HG03442 (cell line): ENCODE measurements at regions not wholly inside any gene's neighbourhood (a gene's known extent, or its start where the extent isn't known, plus 50 kb on each side); places are given as distances from the start of the nearest gene placed in this dataset.
"Not testable (repeated sequence)": the region's sequence is repeated elsewhere in the genome, so short reads cannot be mapped to it uniquely, and the experiment has no call there.

ENCODE experiments used
- ATAC-seq: cut with Tn5 transposase; IDR thresholded peaks from one replicate; pipeline ENCODE4 v1.9.1; 2021; ENCODE audit warnings: mild to moderate bottlenecking, moderate library complexity; ENCODE audit not compliant: unreplicated experiment

DNA sequence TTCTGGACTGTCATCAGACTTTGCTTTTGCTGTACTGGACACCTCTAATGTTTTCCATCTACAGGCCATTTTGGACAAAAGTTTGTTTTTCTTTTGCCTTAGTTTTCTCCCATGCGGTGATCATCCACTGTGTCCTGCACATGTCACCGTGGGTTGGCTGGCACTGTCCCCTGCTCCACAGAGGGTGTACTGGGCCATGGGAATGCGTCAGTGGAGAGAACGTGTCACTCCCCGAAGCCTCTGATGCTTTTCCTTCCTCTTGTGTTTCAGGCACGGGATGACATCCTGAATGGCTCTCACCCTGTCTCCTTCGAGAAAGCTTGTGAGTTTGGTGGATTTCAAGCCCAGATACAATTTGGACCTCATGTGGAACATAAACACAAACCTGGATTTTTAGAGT, 385.0 kb upstream of the TPM1 start:
- not testable (repeated sequence) for ATAC-seq

DNA sequence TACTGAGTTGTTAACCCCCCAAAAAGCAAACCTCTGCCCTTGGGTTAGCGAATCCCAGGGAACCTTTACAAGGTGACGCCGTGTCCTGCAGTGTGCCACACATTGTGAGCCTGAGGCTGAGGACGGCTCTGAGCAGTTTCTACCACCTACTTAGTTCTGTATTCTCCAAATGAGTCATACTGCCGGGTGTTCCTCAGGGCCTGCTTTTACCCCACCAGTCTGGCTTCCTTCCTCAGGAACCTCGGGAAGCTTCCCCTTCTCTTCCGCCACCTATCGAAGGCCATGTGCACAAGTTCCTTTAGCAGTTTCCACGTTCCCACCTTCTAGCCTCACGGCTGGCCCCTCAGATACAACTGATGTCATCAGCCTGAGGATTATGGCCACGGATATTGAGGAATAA, 384.0 kb upstream of the TPM1 start:
- peak; percentile 63 for ATAC-seq

DNA sequence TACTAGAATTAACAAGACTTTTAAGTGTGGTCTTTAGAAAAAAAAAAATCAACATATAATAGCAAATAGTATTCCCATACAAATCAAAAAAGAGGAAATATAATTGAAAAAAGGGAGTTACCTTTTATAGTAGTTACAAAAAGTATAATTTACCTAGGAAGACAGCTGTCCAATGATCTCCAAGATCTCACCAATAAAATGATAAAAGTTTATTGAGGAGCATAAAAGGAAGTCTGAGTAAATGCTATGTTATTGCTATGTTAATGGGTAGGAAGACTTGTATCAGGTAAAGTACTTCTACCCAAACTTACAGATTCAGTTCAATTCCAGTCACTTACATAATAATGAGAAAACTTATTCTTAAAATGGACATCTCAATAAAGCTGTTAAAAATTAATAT, 379.0 kb upstream of the TPM1 start:
- no peak for ATAC-seq

DNA sequence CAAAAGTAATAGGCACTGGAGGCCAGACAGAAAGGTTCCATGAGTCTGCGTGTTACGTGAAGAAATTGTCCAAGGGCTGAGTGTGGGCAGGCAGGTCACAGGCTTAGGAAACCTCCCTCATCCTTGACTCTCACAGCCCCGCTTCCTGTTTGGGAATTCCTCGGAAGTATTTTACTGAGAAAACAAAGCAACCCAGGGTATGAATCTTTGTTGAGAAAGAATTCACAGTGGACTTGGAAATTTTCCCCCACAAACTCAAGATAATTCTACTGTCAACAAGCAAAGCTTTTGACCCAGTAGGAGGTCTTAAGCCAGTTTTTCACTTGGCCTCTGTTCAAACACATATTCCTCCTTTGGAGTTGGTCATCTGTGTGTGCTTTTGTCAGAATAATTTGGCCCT, 377.1 kb upstream of the TPM1 start:
- no peak for ATAC-seq

DNA sequence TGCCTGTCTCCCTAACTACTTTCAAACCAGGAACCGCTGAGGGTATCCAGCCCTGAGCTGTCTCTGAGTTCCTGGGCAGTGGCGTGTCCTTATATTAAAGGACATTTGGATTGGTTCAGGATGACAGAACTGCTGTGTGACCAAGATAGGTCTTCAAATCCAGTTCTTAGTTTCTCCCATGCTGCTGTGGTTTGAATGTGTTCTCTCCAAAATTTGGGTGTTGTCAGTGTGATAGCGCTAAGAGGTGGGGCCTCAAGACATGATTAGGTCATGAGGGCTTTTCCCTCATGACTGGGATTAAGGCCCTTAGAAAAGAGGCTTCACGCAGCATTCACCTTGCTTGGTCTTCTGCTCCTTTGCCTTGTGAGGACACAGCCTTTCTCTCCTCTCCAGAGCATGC, 376.5 kb upstream of the TPM1 start:
- ATAC-seq: no peak

DNA sequence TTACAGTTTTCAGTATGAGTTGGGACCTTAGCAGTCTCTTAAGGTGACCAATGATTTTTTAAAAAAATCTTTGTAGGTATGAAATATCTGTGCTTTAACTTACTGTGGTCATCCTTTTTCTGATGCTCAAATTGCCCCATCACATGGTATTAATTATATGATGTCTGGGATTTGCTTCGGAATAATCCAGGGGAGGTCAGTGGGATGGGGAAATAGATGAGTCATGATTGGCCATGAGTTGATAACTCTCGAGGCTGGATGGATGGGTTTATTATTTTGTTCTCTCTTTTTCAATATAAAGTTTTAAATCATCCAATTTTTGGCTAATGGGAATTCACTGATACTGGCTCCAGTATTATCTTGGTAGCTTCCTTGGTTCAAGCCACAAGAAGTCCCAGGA, 370.3 kb upstream of the TPM1 start:
- no peak for ATAC-seq

DNA sequence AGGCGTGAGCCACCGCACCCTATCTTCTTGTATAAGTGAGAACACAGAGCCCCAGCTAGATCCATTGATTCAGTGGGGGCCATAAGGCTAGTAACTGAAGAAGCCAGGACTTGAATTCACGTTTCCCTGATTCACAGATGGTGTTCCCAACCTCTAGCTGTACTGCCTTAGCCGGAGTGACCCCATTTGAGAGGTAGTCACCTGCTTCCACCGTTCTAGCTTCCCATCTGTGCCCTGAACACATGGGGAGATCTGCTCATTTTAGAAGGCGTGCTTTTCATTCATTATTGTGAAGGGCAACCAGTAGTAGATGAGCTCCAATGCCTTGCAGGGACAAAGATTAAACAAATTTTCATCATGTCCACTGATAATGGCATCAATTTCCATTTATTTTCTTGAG, 365.7 kb upstream of the TPM1 start:
- ATAC-seq: no peak

DNA sequence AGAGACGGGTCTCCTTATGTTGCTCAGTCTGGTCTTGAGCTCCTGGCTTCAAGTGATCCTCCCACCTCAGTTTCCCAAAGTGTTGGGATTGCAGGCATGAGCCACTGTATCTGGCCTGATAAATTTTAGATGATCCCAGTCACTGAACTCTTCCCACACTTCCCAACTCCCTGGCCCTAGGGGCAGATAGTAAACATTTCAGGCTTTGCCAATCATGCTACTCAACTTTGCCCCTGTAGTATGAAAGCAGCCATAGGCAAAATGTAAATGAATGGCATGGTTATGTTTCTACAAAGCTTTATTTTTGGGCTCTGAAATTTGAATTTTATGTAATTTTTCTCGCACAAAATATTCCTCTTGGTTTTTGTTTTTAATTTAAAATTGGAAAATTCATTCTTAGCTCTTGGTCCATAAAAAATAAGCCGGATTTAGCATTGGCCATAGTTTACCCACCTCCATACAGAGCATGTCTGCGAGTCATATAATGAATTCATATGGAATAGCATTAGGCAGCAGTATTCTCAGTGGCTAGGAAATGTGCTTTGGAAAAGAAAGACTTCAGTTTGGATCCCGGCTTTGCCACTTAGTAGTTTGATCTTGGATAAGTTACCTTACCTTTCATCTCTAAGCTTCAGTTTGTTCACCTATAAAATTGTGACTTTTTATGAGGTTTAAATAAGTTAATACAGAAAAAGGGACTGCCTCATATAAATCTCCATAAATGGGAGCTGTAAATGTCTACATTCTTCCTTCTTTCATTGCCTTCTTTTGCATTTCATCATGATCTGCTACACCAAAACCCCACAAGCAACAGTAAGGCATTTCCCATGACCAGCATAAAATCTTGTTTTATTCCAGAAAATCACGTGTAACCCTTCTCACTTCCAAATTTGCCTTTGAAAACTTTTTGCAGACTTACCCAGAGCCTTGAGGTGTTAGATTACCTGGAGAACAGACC, 360.3 kb upstream of the TPM1 start:
- ATAC-seq: no peak

DNA sequence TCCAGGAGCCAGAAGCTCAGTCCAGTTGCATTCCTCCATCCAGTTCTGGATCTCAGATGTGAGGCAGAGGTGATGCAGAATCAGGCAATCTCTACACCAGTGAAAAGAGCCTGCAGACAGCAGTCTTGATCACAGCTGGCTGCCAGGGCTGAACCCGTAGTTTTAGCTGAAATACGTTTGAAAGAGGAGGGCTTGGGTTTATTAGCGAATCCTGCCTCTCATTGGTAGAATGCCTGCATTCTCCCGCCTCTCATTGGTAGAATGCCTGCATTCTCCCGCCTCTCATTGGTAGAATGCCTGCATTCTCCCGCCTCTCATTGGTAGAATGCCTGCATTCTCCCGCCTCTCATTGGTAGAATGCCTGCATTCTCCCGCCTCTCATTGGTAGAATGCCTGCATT, 359.4 kb upstream of the TPM1 start:
- ATAC-seq: not testable (repeated sequence)

DNA sequence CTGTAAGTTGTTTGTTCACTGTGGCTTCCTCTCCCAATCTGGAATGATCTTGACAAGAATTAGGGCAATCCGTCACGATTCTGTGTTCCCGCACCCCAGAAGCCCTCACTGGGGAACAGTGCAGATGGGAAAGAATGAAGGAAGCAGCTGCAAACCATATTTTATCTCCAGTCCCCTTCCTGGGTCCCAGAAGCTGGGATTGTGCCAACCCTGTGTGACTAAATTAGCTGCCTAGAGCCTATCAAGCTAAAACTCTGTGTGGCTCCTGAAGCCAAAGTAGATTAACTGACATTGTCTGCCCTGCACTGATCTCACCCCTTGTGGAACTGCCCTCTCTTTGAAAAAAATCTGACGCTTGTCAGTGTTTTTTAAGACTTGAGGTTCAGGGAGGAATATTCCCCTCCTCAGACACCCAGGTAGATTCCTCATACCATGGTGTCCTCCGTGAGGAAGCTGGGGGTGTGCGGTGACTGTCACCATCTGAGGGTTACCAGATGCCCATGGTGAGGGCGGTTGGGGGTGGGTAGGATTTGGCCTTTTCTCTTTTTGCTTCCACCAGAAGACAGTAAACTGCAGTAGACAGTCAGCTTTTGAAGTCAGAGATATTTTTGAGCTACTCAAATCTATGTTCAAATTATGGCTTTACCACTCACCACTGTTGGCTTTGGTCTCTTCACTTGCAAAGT, 358.3 kb upstream of the TPM1 start:
- ATAC-seq: no peak

DNA sequence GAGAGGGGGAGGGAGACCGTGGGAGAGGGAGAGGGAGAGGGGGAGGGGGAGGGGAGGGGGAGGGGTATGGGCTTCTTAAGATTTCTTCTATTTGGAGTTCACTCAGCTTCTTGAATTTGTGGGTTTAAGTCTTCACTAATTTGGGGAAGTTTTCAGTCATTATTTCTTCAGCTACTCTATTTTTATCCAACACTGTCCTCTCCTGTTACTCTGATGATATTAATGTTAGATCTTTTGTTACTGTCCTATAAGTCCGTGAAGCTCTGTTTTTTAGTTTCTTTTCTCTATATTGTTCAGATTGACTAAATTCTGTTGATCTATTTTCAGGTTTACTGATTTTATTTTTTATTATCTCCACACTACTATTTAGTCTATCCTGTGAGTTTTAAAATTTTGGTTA, 351.5 kb upstream of the TPM1 start:
- ATAC-seq: no peak

DNA sequence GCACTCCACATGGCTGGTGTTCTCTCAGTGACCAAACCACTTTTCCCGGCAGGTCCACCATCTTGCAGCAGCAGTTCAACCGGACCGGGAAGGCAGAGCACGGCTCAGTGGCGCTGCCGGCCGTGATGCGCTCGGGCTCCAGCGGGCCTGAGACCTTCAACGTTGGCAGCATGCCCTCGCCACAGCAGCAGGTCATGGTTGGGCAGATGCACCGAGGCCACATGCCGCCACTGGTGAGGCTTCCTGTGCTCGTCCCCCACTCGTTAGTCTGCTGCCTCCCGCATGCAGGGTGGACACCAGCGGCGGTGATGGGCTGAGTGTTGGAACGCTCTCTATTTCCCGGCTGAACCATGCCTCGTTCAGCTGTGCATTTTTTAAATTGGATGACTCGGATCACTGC, 344.9 kb upstream of the TPM1 start:
- no peak for ATAC-seq

DNA sequence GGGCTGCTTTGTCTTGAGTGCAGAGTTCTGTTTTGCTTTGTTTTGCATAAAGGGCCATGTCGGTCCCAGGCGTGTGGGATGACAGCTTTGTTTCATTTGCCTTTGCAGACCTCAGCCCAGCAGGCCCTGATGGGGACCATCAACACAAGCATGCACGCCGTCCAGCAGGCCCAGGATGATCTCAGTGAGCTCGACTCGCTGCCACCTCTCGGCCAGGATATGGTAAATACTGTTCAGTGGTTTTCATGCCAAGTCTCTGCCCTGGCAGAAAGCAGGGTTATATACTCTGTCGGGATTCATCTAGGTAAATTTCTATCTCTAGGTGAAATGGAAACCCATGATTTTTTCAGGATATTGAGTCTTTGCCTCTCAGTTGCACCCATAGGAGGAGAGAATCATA, 343.9 kb upstream of the TPM1 start:
- ATAC-seq: no peak

DNA sequence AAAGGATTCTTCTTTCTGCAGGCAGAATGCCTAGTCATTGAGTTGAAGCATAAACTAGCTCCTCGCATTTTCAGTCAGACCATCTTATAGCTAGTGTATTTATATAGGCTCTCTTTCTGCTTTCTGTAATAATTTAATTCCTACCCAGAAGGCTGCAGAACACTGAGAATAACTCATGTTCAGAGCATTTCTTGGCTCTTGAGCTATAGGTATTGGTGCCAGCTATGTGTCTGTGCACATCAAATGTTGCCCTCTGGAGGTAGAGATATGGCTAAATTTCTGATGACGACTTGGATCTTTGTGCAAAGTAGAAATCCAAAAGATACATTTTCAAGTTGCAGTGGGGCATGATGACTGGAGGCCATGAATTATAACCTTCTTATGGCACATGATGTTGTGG, 336.2 kb upstream of the TPM1 start:
- no peak for ATAC-seq

DNA sequence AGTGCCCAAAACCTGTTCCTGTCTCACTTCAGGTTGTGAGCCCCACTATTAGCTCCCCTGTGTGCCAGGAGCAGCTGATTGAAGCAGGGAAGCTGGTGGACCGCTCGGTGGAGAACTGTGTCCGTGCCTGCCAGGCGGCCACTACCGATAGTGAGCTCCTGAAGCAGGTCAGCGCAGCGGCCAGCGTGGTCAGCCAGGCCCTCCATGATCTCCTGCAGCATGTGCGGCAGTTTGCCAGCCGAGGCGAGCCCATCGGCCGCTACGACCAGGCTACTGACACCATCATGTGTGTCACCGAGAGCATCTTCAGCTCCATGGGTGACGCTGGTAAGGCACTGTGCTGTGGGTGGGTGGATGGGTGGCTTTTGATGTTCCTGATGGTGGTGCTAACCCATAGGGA, 334.1 kb upstream of the TPM1 start:
- ATAC-seq: no peak

DNA sequence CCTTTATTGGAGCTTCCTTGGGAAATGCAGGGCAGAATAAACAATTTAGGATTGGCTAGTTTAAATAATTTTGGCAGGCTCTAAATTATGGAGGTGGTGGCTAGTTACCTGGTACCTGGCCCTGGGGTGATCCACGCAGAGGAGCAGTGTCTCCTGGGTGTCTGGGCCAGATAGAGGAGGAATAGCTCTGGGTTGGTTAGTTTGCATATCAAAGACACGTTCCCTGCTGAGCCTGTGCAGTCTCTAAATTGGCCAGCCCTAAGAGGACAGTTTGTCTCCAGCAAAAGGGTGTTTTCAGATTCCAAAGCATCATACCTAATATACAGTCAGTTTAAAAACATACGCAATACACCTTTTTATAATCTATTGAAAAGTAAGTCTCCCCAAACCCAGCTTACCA, 333.3 kb upstream of the TPM1 start:
- ATAC-seq: no peak

DNA sequence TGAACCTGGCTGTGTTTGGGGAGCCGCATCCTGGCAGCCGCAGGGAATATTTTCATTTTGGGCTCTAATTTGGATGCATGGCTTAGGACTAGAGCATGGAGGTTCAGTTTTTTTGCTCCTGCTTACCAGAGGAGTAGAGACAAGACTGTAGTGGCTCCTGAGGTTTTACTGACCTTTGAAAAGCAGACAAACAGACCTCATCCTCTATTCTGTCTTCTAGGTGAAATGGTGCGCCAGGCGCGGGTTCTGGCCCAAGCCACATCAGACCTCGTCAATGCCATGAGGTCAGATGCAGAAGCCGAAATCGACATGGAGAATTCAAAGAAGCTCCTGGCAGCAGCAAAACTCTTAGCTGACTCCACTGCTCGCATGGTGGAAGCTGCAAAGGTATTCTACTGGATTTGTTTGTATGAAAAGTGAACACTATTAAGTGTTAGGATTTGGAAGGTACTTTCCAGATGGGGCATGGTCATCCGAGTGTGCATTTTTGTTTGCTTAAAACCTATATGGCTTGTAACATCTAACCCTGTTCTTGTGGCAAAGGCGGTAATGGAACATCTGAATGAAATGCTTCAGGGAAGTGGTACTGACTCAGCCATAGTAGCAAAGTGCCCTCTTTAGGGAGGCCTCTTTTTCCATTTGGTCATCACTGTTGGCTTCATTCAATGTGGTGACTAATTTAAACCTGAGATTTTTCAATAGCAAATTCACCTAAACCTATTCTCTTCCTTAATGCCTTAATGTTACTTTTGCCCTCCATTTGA, 330.7 kb upstream of the TPM1 start:
- ATAC-seq: no peak

DNA sequence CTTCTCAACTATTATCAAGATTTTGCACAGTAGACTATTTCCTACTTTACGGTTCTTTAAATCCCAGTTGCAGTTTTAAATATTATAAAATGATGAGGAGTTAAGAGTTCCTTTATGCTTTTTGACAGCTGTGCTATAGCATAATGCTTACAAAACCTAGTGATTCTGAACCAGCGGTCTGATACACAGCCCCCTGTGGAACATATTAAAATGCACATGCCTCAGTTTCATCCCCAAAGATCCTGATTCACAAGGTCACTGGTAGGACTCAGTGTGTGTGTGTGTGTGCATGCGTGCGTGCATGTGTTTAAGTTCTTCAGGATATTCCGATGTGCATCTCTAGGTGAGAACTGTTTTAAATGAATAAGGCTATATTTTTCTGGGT, 330.1 kb upstream of the TPM1 start:
- no peak for ATAC-seq

DNA sequence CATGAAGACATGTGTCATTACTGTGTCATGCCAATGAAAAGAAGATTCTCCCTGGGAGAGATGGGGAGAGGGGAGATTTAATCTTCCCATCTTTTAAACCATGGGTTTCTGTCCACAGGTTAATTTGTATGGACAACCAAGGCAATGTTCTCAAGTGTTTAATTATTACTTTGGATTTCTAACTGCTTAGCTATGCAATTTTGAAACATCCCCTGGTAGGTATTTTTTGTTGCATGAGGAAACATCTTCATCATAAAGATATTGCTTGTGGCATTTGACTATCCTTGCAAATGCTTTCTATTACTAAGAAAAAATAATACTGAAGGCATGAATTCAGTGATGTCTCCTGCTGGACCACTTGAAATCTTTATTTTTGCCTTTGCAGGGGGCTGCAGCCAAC, 326.6 kb upstream of the TPM1 start:
- ATAC-seq: no peak

DNA sequence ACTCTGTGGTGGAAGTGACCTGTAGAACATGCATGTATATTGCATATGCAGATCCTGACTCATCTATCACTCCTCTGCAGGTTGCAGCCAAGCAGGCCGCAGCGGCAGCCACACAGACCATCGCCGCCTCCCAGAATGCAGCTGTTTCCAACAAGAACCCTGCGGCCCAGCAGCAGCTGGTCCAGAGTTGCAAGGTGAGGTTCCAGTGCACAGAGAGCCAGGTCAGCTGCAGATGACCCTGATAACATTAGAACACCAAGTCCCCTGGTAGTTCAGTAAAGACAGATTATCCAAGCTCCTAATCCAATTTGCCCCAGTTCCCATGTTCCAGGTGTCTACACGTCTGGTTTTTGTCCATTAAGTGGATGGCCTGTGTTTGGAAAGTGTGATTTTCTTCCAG, 325.1 kb upstream of the TPM1 start:
- ATAC-seq: no peak

DNA sequence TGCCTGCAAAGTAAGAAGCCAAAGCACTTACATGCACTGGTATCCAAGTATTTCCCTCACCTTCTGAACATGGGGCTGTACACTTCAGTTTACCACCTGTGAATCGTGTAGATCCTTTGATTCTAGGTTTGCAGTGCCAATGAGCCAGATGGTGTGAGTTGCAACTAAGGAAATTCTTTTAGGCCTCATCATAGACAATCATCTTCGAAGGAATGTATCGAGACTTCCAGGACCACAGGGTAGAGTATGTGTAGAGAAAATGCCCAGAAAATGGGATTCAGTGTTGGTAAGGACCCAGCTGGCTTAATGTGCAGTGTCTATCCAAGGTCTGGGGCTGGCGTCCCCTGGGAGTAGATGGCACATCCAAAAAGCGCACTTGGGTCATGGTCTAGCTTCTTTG, 323.2 kb upstream of the TPM1 start:
- ATAC-seq: no peak

DNA sequence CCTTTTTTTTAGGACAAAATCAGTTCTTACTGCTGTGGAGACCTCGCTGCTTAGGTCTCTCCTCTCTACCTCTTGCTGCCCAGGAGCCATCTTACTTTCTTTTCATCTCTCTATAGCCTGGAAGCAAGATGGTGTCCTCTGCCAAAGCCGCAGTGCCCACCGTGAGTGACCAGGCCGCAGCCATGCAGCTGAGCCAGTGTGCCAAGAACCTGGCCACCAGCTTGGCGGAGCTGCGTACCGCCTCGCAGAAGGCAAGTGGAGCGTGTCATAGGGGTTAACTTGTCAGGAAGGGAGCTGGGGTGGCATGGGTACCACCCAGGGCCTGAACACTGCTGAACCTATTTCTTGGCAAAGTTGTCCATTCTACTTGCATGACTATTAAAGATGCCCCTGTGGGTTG, 320.3 kb upstream of the TPM1 start:
- no peak for ATAC-seq
